HUES6 (cell line): ENCODE measurements at regions not wholly inside any gene's neighbourhood (a gene's known extent, or its start where the extent isn't known, plus 50 kb on each side); places are given as distances from the start of the nearest gene placed in this dataset.

Experiments
- H3K27ac ChIP-seq: 2 replicates; pipeline ENCODE4 v1.7.0; 2013; ENCODE audit warnings: low read depth, mild to moderate bottlenecking, low read length, inconsistent platforms
- H3K27me3 ChIP-seq: 2 replicates; pipeline ENCODE4 v1.6.1; 2013; ENCODE audit warnings: low read length; ENCODE audit not compliant: control insufficient read depth, insufficient read depth
- H3K36me3 ChIP-seq: 2 replicates; pipeline ENCODE4 v1.6.1; 2013; ENCODE audit warnings: low read length; ENCODE audit not compliant: control insufficient read depth, insufficient read depth
- H3K4me1 ChIP-seq: 2 replicates; pipeline ENCODE4 v1.6.1; 2013; ENCODE audit warnings: low read length; ENCODE audit not compliant: control insufficient read depth, insufficient read depth
- H3K4me3 ChIP-seq: 2 replicates; pipeline ENCODE4 v1.5.1; 2013; ENCODE audit warnings: low read depth, low read length
- H3K9ac ChIP-seq: one replicate; pipeline ENCODE4 v1.6.1; 2013; ENCODE audit warnings: mild to moderate bottlenecking, low read length
- H3K9me3 ChIP-seq: 2 replicates; pipeline ENCODE4 v1.6.1; 2013; ENCODE audit warnings: low read depth, low read length; ENCODE audit not compliant: control insufficient read depth, insufficient read depth

- Histone ChIP-seq H3K9ac (no peak overlapping the region), H3K27ac (no peak overlapping the region), H3K27me3 (no peaks in the 10 kb centered on the region), H3K9me3 (peaks cover 2% of the 10 kb centered on the region; the same call in 1 of the 2 replicates), H3K4me3 (no peak overlapping the region), H3K36me3 (no peaks in the 10 kb centered on the region), H3K4me1 (no peaks in the 10 kb centered on the region)
Measured at GRCh38 chr18:76228716-76229115, 266.3 kb downstream of the ZNF516 start.

GRCh38 chr18:76227759-76228158 lies 267.3 kb downstream of the ZNF516 start:
- Histone ChIP-seq H3K9me3 (peaks cover 2% of the 10 kb centered on the region; the same call in 1 of the 2 replicates), H3K27ac (no peak overlapping the region), H3K27me3 (no peaks in the 10 kb centered on the region), H3K9ac (no peak overlapping the region), H3K4me3 (no peak overlapping the region), H3K4me1 (no peaks in the 10 kb centered on the region), H3K36me3 (no peaks in the 10 kb centered on the region)

GRCh38 chr18:76223403-76223802 lies 271.6 kb downstream of the ZNF516 start:
- Histone ChIP-seq H3K4me1 (no peaks in the 10 kb centered on the region), H3K9ac (no peak overlapping the region), H3K4me3 (no peak overlapping the region), H3K36me3 (no peaks in the 10 kb centered on the region), H3K9me3 (peaks cover 2% of the 10 kb centered on the region; the same call in 1 of the 2 replicates), H3K27ac (no peak overlapping the region), H3K27me3 (no peaks in the 10 kb centered on the region)

- H3K4me1 ChIP-seq, result no peaks in the 10 kb centered on the region
Measured at GRCh38 chr18:76219023-76219422, 276.0 kb downstream of the ZNF516 start.

GRCh38 chr18:76216096-76216495 lies 278.9 kb downstream of the ZNF516 start:
- Histone ChIP-seq H3K4me3 (no peak overlapping the region), H3K36me3 (no peaks in the 10 kb centered on the region), H3K4me1 (no peaks in the 10 kb centered on the region), H3K27ac (no peak overlapping the region), H3K9me3 (no peaks in the 10 kb centered on the region), H3K9ac (no peak overlapping the region), H3K27me3 (no peaks in the 10 kb centered on the region; the same call in 1 of the 2 replicates)

More at GRCh38 chr18:76219023-76219422, 276.0 kb downstream of the ZNF516 start:
- Histone ChIP-seq H3K27ac (no peak overlapping the region), H3K9me3 (no peaks in the 10 kb centered on the region), H3K27me3 (no peaks in the 10 kb centered on the region; the same call in 1 of the 2 replicates), H3K9ac (no peak overlapping the region), H3K4me3 (no peak overlapping the region), H3K36me3 (no peaks in the 10 kb centered on the region)

GRCh38 chr18:76213991-76214390 lies 281.1 kb downstream of the ZNF516 start:
- Histone ChIP-seq H3K27ac (no peak overlapping the region), H3K9me3 (no peaks in the 10 kb centered on the region), H3K4me1 (no peaks in the 10 kb centered on the region), H3K36me3 (no peaks in the 10 kb centered on the region), H3K27me3 (peaks cover 8% of the 10 kb centered on the region), H3K4me3 (no peak overlapping the region), H3K9ac (no peak overlapping the region)

- H3K4me3 ChIP-seq, result no peak overlapping the region
Measured at GRCh38 chr18:76212960-76213359, 282.1 kb downstream of the ZNF516 start.

GRCh38 chr18:76209597-76209996 lies 285.4 kb downstream of the ZNF516 start:
- Histone ChIP-seq H3K4me3 (no peak overlapping the region), H3K9ac (no peak overlapping the region), H3K27me3 (peaks cover 25% of the 10 kb centered on the region; the same call in 1 of the 2 replicates), H3K36me3 (no peaks in the 10 kb centered on the region), H3K9me3 (no peaks in the 10 kb centered on the region), H3K27ac (no peak overlapping the region), H3K4me1 (no peaks in the 10 kb centered on the region)

More at GRCh38 chr18:76212960-76213359, 282.1 kb downstream of the ZNF516 start:
- Histone ChIP-seq H3K9me3 (no peaks in the 10 kb centered on the region), H3K27ac (no peak overlapping the region), H3K27me3 (peaks cover 18% of the 10 kb centered on the region), H3K36me3 (no peaks in the 10 kb centered on the region), H3K9ac (no peak overlapping the region), H3K4me1 (no peaks in the 10 kb centered on the region)

- H3K9me3 ChIP-seq, result no peaks in the 10 kb centered on the region
- H3K9ac ChIP-seq, result no peak overlapping the region
Measured at GRCh38 chr18:76208678-76209306, 286.2 kb downstream of the ZNF516 start.

GRCh38 chr18:76205906-76206305 lies 289.1 kb downstream of the ZNF516 start:
- Histone ChIP-seq H3K9me3 (peaks cover 7% of the 10 kb centered on the region; the same call in 1 of the 2 replicates), H3K4me1 (no peaks in the 10 kb centered on the region), H3K27ac (no peak overlapping the region), H3K9ac (no peak overlapping the region), H3K27me3 (peaks cover 25% of the 10 kb centered on the region; the same call in 1 of the 2 replicates), H3K4me3 (no peak overlapping the region), H3K36me3 (no peaks in the 10 kb centered on the region)

More at GRCh38 chr18:76208678-76209306, 286.2 kb downstream of the ZNF516 start:
- Histone ChIP-seq H3K36me3 (no peaks in the 10 kb centered on the region), H3K4me1 (no peaks in the 10 kb centered on the region), H3K27ac (no peak overlapping the region), H3K27me3 (peaks cover 25% of the 10 kb centered on the region; the same call in 1 of the 2 replicates), H3K4me3 (no peak overlapping the region; the same call in 1 of the 2 replicates)

GRCh38 chr18:76203552-76203951 lies 291.5 kb downstream of the ZNF516 start:
- H3K9ac ChIP-seq, result no peak overlapping the region
- H3K27ac ChIP-seq, result no peak overlapping the region
- no peak overlapping the region for H3K4me3 ChIP-seq
- H3K9me3 ChIP-seq, result peaks cover 7% of the 10 kb centered on the region; the same call in 1 of the 2 replicates
- peaks cover 12% of the 10 kb centered on the region; the same call in 1 of the 2 replicates for H3K27me3 ChIP-seq
- no peaks in the 10 kb centered on the region for H3K36me3 ChIP-seq
- H3K4me1 ChIP-seq, result no peaks in the 10 kb centered on the region
